Neural cell (in vitro differentiated cells): ENCODE measurements at regions not wholly inside any gene's neighbourhood (a gene's known extent, or its start where the extent isn't known, plus 50 kb on each side); places are given as distances from the start of the nearest gene placed in this dataset.

Source experiments
- H2AFZ ChIP-seq: fragments of 200-600, 300-800 bp; sonication (generic), shearing (Covaris generic); 2 replicates; pipeline ENCODE4 v1.6.0; 2014; ENCODE audit warnings: low read depth, mild to moderate bottlenecking, antibody characterized with exemption, low read length, moderate library complexity
- H3F3A ChIP-seq: fragments of 200-600 bp; shearing (Covaris generic); 2 replicates; pipeline ENCODE4 v1.6.1; 2016; ENCODE audit warnings: mild to moderate bottlenecking, moderate library complexity, mixed read lengths, antibody characterized with exemption, low read length; ENCODE audit not compliant: insufficient read depth, poor library complexity, severe bottlenecking
- H3K27ac ChIP-seq: fragments of 200-600, 300-800 bp; sonication (generic), shearing (Covaris generic); 2 replicates; pipeline ENCODE4 v1.5.1; 2014; ENCODE audit warnings: mild to moderate bottlenecking, low read length, moderate library complexity
- H3K27me3 ChIP-seq: fragments of 300-800, 200-600 bp; sonication (generic), shearing (Covaris generic); 2 replicates; pipeline ENCODE4 v1.6.0; 2014; ENCODE audit warnings: mild to moderate bottlenecking, low read depth, low read length, moderate library complexity; ENCODE audit not compliant: insufficient read depth
- H3K36me3 ChIP-seq: fragments of 300-800, 200-600 bp; sonication (generic), shearing (Covaris generic); 2 replicates; pipeline ENCODE4 v1.5.1; 2014; ENCODE audit warnings: mild to moderate bottlenecking, antibody characterized with exemption, low read length, moderate library complexity; ENCODE audit not compliant: insufficient read depth
- H3K4me2 ChIP-seq: fragments of 300-800, 200-600 bp; sonication (generic), shearing (Covaris generic); 2 replicates; pipeline ENCODE4 v1.6.0; 2014; ENCODE audit warnings: mild to moderate bottlenecking, low read length
- H3K4me3 ChIP-seq: fragments of 300-800, 200-600 bp; sonication (generic), shearing (Covaris generic); 2 replicates; pipeline ENCODE4 v1.5.1; 2014; ENCODE audit warnings: mild to moderate bottlenecking, low read length, moderate library complexity
- H3K79me2 ChIP-seq: fragments of 200-600 bp; shearing (Covaris generic); replicated peaks from 2 replicates; pipeline ENCODE4 v1.6.0; 2014; ENCODE audit warnings: mild to moderate bottlenecking, low read length, moderate library complexity; ENCODE audit not compliant: insufficient read depth
- H3K9ac ChIP-seq: fragments of 300-800, 200-600 bp; sonication (generic), shearing (Covaris generic); 2 replicates; pipeline ENCODE4 v1.6.1; 2016; ENCODE audit warnings: mild to moderate bottlenecking, low read length, mixed read lengths
- H3K9me2 ChIP-seq: fragments of 200-600 bp; shearing (Covaris generic); 2 replicates; pipeline ENCODE4 v1.6.1; 2016; ENCODE audit warnings: mild to moderate bottlenecking, low read length, mixed read lengths; ENCODE audit not compliant: insufficient read depth
- H3K9me3 ChIP-seq: fragments of 200-600, 300-800 bp; sonication (generic), shearing (Covaris generic); 2 replicates; pipeline ENCODE4 v1.6.1; 2016; ENCODE audit warnings: mild to moderate bottlenecking, mixed run types, low read length, moderate library complexity, mixed read lengths
- H4K20me1 ChIP-seq: fragments of 200-600 bp; shearing (Covaris generic); 2 replicates; pipeline ENCODE4 v1.6.1; 2016; ENCODE audit warnings: mild to moderate bottlenecking, mixed run types; ENCODE audit not compliant: insufficient read depth
- CTCF ChIP-seq: fragments of 450-650 bp; IDR thresholded peaks from 2 replicates; pipeline ENCODE4 v1.5.1; 2014; ENCODE audit warnings: antibody characterized with exemption, mild to moderate bottlenecking, moderate library complexity; ENCODE audit not compliant: poor library complexity, severe bottlenecking
- EP300 ChIP-seq: fragments of 450-650 bp; conservative IDR thresholded peaks from 2 replicates; pipeline ENCODE4 v1.6.1; 2014; ENCODE audit warnings: antibody characterized with exemption, mild to moderate bottlenecking, moderate library complexity; ENCODE audit not compliant: poor library complexity, severe bottlenecking
- EZH2 ChIP-seq: fragments of 200-600, 300-800 bp; shearing (Covaris generic), sonication (generic); IDR thresholded peaks from 2 replicates; pipeline ENCODE4 v1.6.1; 2014; ENCODE audit warnings: antibody characterized with exemption, low read length, borderline replicate concordance, mild to moderate bottlenecking; ENCODE audit not compliant: insufficient read depth, poor library complexity, severe bottlenecking
- MXI1 ChIP-seq: fragments of 450-650 bp; conservative IDR thresholded peaks from 2 replicates; pipeline ENCODE4 v1.6.1; 2014; ENCODE audit warnings: antibody characterized with exemption, mild to moderate bottlenecking; ENCODE audit not compliant: poor library complexity, severe bottlenecking
- POLR2AphosphoS5 ChIP-seq: IDR thresholded peaks from 2 replicates; pipeline ENCODE4 v1.6.1; 2012
- RAD21 ChIP-seq: fragments of 450-650 bp; conservative IDR thresholded peaks from 2 replicates; pipeline ENCODE4 v1.6.1; 2014; ENCODE audit warnings: antibody characterized with exemption, mild to moderate bottlenecking, moderate library complexity
- REST ChIP-seq: IDR thresholded peaks from 2 replicates; pipeline ENCODE4 v1.6.1; 2012; ENCODE audit warnings: borderline replicate concordance
- SMC3 ChIP-seq: fragments of 450-650 bp; conservative IDR thresholded peaks from 2 replicates; pipeline ENCODE4 v1.6.1; 2014; ENCODE audit warnings: antibody characterized with exemption, mild to moderate bottlenecking, moderate library complexity; ENCODE audit not compliant: poor library complexity
- TAF1 ChIP-seq: IDR thresholded peaks from 2 replicates; pipeline ENCODE4 v1.6.1; 2012; ENCODE audit warnings: low read depth

- no peak overlapping the region for H3K9ac ChIP-seq
- no peak overlapping the region for H3K4me2 ChIP-seq
- no peaks in the 10 kb centered on the region for H4K20me1 ChIP-seq
- TF ChIP-seq SMC3, result no peak
- no peak for TF ChIP-seq EZH2
- TF ChIP-seq TAF1, result no peak
- TF ChIP-seq REST, result no peak
- no peak for TF ChIP-seq RAD21
- TF ChIP-seq CTCF, result no peak
- TF ChIP-seq EP300, result no peak
- TF ChIP-seq POLR2AphosphoS5, result no peak
- TF ChIP-seq MXI1, result no peak
- H3K36me3 ChIP-seq, result no peaks in the 10 kb centered on the region
- no peaks in the 10 kb centered on the region for H3K27me3 ChIP-seq
- H3K9me2 ChIP-seq, result no peaks in the 10 kb centered on the region
- no peaks in the 10 kb centered on the region for H3K9me3 ChIP-seq
- no peak overlapping the region for H3K4me3 ChIP-seq
- H3K27ac ChIP-seq, result no peak overlapping the region
- H3F3A ChIP-seq, result no peaks in the 10 kb centered on the region
- H3K79me2 ChIP-seq, result no peaks in the 10 kb centered on the region
- no peak overlapping the region for H2AFZ ChIP-seq
Observed at GRCh38 chr17:51563961-51564360, 303.6 kb downstream of the UTP18 start.

GRCh38 chr17:51572115-51572514 is 311.8 kb downstream of the UTP18 start:
- Histone ChIP-seq H3F3A (no peaks in the 10 kb centered on the region), H3K79me2 (no peaks in the 10 kb centered on the region), H3K36me3 (no peaks in the 10 kb centered on the region), H4K20me1 (no peaks in the 10 kb centered on the region), H3K9ac (no peak overlapping the region), H2AFZ (no peak overlapping the region), H3K27me3 (no peaks in the 10 kb centered on the region), H3K4me2 (no peak overlapping the region), H3K27ac (no peak overlapping the region), H3K9me2 (no peaks in the 10 kb centered on the region), H3K9me3 (no peaks in the 10 kb centered on the region), H3K4me3 (no peak overlapping the region)
- TF ChIP-seq MXI1, result no peak
- TF ChIP-seq EP300, result no peak
- TF ChIP-seq SMC3, result no peak
- no peak for TF ChIP-seq TAF1
- TF ChIP-seq EZH2, result no peak
- no peak for TF ChIP-seq REST
- no peak for TF ChIP-seq RAD21
- no peak for TF ChIP-seq POLR2AphosphoS5
- no peak for TF ChIP-seq CTCF
